Dedifferentiated amniotic fluid mesenchymal stem cell (primary cell): ENCODE measurements at regions not wholly inside any gene's neighbourhood (a gene's known extent, or its start where the extent isn't known, plus 50 kb on each side); places are given as distances from the start of the nearest gene placed in this dataset.
"Not testable (repeated sequence)": the region's sequence is repeated elsewhere in the genome, so short reads cannot be mapped to it uniquely, and the experiment has no call there.

Experiments used
- DNase-seq: peaks from one replicate; pipeline ENCODE4 v3.0.0-alpha.2; 2016; ENCODE audit errors: extremely low spot score

DNA sequence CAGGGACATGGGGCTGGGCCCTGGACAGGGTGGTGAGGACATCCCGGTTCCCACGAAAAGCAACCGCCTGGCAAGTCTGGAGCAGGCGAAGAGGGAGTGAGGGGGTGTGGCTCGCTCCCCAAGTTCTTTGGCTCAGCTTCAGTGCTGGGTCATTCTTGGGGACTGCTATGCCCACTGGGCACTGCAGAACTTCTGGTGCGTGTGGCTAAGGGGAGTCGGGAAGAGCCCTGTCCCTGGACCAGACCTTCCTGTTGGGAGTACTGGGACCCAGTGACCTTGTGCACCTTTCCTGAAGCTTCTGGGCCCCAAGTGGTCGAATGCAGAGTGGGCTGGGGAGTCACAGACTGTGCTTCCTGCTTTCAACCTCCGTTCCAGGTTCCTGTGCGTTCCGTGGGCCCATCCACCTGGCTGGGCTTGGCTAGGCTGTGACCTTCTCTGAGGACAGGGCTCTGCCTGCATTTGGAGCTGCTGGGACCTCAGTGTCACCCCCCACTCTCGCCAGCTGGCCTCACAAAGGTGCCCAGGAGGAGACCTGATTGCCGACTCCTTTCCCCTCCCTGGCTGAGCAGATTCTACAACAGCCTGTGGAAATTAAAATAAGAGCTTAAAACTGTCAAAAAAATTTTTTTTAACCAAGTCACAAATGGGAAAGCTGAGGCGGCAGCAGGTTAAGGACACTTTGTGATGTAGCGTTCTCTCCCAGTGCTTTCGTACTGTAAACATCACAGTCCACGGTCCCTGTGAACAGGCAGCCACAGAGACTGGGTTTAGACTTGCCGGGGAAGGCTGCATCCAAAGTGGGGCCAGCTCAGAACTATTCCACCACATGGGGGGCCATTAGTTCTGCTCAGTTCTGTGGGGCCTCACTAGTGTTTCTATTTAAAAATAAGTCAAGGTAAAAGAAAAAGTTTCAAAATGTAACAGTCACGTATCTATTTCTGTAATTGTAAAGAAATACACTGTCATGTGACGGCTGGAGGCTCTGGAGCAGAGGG, 63.8 kb upstream of the WNT7B start:
- DNase-seq = no peak

DNA sequence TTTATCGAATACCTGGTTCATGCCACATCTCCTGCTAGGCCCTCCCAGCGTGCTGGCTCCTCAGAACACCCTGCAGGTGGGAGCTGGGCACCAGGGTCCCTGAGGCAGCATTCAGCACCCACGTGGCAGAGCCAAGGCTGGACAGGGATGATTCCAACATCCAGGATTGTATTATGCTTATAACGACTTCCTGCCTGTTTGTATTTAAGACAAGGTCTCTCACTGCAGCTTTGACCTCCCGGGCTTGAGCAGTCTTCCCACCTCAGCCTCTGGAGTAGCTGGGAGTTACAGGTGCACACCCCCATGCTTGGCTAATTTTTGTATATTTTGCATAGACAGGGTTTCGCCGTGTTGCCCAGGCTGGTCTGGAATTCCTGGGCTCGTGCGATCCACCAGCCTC, 64.7 kb upstream of the WNT7B start:
- no peak for DNase-seq

GRCh38 chr22:46042786-46043185, 65.8 kb upstream of the WNT7B start:
- no peak for DNase-seq

GRCh38 chr22:46043339-46043738, 66.4 kb upstream of the WNT7B start:
- DNase-seq = no peak

DNA sequence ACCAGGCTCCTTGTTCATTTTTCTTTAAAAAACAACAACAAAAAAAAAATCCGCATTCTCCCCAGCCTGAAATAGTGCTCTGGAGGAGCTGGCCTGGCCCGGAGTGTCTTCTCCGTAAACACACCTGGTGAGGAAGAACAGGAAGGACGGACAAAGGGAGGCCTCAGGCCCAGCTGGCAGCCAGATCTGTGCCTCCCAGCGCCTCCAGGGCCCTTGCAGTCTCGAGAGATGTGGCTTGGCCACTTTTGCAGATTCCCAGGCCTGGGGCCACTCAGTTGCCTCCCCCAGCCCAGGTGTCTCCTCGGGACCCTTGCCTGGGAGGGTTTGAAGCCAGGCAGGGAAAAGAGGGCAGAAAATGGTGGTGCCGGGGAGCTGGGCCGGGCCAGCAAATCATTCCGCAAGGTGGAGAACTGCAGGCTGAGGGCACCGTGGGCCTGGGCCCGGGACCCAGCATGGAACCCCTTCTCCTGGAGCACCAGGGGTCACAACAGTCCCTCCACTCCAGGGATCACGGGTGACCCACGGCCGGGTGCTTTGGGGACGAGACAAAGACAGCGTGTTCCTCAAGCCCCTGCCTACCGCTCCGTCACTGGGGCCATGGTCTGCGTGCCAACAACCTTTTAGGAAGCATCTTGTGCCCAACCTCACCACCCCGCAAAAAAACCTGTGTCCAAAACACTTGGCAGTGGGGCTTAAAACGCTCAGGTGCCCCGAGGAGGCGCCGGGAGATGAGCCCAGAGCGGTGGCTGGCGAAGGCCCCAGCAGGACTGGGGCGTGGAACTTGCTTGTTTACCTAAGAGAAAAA, 67.1 kb upstream of the WNT7B start:
- no peak for DNase-seq

DNA sequence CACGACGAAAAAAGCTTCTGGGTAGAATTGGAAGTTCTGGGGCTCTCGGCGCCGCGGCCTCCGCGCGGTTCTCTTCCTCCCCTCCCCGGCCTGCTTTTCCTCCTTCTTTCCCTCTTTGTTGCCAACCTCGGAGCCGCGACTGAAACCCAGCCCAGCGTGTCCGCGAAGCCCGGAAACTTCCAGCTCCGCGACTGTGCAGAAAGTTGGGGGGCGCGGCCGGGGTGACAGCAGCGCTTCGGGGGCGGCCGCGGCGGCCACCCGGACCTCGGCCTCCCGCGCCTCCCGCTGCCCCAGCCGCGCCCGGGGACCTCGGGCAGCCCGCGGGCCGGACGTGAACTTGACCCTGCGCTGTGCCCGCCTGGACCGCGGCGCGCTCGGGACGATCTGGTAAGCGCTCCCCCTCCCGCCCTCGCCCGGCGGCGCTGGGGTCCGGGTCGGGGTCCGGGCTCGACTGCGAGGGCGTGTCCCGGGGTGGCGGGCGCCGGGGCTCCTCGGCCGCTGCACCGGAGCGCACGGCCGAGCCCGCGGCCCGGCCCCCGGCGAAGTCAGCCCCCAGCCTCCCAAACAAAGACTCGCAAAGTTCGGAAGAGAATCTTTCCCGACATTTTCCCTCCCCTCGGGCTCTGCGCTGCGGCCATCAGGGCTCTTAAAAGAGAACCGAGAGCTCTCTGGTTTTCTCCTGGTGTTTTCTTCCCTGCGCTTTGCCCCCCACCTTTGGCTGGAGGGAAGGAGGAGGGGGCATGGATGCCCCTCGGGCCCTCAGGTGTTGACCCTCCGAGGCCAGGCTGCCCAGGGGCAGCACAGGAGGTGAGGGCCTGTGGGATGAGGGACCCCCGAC, 67.9 kb upstream of the WNT7B start:
- no peak for DNase-seq

- DNase-seq = no peak
Measured at GRCh38 chr22:46045459-46046298, 68.7 kb upstream of the WNT7B start.

DNA sequence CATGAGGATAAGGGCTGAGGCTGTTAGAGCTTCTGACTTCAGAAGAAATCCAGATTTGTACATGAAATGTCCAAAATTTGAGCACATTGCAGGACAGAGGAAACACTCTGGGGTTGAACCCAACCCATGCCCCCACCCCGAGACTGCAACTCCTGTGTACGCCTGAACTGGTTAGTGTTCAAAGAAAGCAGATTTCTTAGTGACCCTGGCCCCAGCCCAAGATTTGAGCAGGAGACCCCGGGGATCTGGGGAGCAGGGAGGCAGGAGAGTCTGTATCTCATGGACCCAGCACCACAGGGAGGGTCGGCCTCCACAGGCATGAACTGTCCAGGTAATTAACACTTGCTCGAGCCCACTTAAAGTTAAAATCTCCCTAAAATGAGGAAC, 69.3 kb upstream of the WNT7B start:
- DNase-seq = no peak

DNA sequence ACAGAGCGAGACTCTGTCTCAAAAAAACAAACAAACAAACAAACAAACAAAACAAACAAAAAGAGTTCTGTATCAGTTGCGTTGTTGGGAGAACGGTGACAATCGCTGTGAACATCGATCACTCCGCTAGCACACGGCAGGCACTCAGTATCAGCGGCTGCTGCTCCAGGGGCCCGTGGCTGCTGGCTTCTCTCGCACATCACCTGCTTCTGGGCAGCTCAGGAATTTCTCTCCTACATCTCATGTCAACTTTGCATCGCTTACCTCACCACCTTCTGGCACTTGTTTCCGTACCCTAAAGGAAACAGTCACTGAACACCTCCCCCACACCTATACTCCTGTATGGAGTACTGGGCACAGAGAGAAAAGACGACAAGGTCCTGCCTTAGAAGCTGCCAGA, 70.3 kb upstream of the WNT7B start:
- DNase-seq = no peak

DNA sequence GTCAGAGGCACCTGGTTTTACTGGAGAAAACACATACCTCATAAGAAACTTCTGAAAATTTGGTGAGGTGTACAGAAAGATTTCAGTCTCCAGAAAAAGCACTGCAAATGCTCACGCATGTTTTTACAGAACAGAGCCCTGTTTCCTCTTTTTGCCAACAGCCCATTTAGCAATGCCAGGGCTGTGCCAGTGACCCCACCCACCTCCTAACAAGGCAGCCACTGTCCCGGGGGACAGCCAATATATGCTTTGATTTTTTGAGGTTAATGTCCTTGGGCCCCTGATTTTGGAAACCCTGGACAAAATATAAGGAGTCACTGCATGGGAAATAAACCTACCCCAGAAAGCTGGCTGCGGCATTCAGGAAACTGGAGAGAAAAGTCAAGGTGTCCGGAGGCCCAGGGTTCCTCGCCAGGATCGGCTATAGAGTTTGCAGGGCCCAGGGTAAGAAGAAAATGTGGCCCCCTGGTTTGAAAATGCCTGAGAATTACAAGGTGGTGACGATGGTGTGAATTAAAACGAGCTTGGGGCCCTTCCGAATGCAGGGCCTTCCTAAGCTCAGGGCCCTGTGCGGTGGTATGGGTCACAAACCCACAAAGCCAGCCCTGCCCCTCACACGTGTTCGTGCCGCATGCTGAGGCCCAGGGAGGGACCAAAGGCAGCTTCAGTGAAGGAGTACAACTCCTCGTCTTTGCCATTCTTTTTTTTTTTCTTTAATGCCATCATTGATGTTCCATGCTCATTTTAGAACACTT, 71.1 kb upstream of the WNT7B start:
- no peak for DNase-seq

DNA sequence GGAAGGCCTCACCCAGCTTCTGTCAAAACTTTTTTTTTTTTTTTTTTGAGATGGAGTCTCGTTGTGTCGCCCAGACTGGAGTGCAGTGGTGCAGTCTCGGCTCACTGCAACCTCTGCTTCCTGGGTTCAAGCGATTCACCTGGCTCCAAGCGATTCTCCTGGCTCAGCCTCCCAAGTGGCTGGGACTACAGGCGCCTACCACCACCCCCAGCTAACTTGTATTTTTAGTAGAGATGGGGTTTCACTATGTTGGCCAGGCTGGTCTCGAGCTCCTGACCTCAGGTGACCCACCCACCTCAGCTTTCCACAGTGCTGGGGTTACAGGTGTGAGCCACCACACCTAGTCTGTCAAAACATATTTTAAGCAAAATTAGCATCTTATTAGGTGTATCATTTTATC, 71.7 kb upstream of the WNT7B start:
- not testable (repeated sequence) for DNase-seq

DNA sequence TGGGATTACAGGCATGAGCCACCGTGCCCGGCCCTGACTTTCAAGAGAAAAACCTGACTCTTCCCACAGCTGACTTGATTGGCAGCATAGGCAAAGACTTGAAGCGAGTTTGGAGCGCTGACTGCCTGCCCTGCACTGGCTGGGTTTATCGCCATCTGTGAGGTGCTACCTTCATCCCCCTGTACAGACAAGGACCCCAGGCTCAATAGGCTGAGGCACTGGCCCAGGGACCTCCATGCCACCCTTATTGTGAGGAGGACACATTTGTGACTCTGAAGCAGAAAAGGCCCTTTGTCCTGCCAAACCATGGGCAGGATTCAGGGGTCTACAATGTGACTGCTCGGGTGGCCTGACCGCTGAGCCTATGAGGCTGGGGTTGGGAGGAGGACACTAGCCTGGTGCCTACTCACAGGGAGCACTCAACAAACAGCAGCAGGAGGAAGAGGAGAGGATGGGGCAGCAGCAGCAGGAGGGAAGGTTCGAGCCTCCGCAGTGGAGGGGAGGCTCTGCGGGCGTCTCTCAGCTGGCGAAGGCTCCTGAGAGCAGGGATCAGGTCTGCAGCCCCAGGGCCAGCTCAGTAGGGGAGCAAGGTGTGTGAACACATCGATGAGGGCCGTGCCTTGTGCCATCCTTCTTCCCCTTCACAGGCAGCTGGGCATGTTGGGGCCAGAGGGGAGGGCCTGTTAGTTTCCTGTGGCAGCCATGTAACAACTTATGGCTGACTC, 72.9 kb upstream of the WNT7B start:
- DNase-seq = no peak

- no peak for DNase-seq
Measured at GRCh38 chr22:46050451-46050845, 73.5 kb upstream of the WNT7B start.

DNA sequence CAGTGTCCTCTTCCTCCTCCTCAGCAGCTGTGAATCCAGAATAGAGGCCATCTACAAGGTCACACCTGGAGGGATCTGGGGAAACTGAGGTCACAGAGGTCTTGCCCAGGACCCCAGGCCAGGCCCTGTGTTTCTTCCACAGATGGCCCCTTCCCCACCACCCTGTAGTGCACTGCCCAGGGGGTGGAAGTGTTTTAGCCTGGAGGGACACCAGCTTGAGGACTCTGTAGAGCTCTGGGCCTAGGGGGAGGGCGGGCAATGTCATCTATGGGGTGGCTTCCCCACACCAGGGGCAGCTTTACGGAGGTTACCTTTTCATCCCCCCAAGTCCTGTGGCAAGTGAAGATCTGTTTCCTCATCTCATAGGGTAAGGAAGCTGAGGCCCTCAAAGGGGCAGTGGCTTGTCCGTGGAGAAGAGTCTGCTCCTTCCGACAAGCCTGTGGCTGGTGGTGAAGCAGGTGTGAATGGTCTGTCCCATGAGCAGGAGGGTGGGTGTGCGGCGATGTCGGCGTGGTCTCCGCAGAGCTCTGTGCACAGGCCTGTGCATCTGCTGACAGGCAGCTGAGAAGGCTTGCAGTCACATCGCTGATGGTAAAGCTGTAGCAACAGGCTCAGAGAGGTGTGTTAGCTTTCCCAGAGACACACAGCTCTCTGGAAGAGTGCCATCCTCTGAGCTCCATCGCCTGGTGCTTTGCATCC, 74.1 kb upstream of the WNT7B start:
- no peak for DNase-seq

- no peak for DNase-seq
Measured at GRCh38 chr22:46051646-46052045, 74.7 kb upstream of the WNT7B start.

GRCh38 chr22:46052331-46052771, 75.4 kb upstream of the WNT7B start:
- DNase-seq = no peak

DNA sequence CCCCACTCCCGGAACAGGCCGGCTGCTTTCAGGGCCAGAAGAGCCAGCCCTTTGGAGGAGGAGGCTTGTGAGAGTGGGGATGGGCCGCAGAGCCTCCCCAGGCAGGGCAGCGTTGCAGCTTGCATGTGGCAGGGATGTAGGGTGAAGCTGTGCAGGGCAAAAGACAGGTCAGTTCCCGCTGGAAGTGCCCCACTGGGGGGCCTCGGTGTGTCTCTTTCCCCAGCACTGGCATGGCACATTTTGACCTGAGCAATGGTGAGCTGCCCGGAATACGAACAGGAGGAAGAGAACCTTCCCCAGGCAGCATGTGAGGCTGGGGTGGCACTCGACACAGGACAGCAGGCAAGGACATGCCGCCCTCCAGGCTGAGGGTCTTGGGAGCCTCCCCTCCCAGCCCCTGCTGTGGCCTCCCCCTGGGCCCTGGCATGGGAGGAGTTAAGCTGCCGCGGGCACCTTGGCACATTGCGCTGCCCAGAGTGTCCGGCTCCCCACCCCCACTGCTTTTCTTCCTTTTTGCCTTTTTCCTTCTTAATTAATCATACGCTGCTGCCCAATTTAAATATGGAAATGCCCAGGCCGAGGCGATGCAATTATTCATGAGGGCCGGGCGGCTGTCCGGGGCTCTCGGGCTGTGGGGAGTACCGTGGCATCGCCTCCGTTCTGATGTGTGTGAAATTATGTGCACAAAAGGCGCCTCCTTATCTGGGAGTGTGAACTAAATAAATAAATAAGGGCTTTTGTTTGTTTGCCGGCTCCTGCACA, 76.0 kb upstream of the WNT7B start:
- no peak for DNase-seq

DNA sequence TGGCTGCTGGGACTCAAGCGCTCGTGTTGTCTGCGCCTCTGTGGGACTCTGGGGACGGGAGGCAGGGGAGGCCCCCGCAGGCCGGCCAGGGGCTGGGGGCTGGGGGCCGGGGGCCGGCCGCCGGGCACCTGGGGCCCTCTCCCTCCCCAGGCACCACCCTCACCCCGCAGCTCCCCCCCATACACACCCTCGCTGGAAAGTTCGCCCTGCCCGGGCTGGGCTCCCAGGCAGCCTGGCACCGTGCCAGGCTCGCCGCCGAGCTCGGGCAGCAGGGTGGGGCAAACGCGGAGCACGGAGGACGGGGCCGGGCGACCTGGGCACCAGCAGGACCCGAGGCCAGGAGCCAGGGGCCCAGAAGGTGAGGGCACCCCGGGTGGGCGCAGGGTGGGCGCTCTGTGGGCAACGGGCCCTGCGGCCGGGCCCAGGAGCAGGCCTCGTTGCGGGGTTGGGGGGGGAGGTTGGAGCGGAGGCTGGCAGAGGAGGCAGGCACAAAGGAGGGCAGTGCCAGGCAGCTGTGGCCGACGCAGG, 76.7 kb upstream of the WNT7B start:
- no peak for DNase-seq
